NCI-H2107 treated with DMSO at 0.1 percent for 48 hours (cell line): ENCODE measurements at regions not wholly inside any gene's neighbourhood (a gene's known extent, or its start where the extent isn't known, plus 50 kb on each side); places are given as distances from the start of the nearest gene placed in this dataset.
"Not testable (repeated sequence)": the region's sequence is repeated elsewhere in the genome, so short reads cannot be mapped to it uniquely, and the experiment has no call there.

Experiments
- DNase-seq: peaks from one replicate; lab custom pipeline; 2025; ENCODE audit not compliant: unreplicated experiment; lab: John Stamatoyannopoulos, UW

DNA sequence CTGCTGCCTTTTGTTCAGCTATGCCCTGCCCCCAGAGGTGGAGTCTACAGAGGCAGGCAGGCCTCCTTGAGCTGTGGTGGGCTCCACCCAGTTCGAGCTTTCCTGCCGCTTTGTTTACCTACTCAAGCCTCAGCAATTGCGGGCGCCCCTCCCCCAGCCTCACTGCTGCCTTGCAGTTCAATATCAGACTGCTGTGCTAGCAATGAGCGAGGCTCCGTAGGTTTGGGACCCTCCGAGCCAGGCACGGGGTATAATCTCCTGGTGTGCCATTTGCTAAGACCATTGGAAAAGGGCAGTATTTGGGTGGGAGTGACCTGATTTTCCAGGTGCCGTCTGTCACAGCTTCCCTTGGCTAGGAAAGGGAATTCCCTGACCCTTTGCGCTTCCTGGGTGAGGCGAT is 51.9 kb downstream of the DIPK2A start:
- not testable (repeated sequence) for DNase-seq

DNA sequence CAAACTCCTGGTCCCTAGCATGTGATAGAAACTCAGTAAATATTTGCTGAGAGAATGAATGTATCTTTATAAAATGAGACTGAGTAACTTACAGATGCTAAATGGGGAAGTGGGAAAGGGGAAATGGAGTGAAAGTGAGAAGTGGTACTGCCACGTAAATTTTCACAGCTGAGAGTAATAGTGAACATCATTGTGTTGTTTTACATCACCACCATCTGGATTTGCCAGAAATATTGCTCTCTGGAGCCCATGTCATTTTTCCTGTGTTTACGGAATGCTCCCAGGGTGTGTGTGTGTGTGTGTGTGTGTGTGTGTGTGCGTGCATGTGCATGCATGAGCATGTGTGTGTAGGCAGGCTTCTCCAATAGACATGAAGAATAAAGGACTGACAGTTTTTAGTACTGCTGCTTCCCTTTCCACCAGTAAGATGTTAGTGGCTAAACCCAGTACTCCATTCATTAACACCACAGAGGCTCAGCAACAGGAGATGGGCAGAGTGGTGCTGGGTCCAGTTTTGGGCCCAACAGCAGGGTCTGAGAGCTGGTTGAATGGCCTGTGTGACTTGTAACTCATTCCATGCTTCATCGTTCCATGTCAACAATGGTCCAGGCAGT is 57.3 kb downstream of the DIPK2A start:
- no peak for DNase-seq

DNA sequence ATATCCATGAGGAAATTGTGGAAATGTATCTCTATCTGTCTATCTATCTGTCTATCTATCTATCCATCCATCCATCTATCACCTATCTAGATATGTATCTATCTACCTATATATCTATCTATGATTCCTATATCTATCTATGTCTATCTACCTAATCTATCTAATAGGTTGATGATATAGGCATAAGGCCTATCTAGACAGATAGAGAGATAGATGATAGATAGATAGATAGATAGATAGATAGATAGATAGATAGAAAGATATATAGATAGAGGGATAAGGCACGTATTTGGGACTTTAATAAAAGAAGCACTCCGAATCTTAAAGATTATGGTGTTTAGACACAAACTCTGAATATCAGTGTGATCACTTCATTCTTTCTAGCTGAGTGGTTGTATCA is 58.1 kb downstream of the DIPK2A start:
- no peak for DNase-seq

DNA sequence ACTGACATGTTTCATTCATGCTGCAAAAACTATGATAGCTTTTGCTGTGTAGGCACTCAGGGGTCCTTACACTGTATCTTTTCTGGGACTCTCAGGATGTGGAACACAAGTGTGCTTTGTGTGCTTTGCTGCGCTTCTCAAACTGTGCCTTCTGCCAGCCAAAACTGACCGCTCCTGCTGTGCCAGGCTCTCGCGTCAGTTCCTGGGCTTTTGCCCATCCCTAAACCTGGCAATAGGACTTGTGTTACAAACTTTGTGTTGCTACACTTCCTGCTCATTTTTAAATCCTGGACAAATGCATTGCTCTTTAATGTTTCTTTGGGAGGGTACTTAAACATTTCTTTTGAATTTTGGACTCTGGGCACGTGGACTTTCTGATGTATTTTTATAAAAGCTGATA is 60.3 kb downstream of the DIPK2A start:
- no peak for DNase-seq

DNA sequence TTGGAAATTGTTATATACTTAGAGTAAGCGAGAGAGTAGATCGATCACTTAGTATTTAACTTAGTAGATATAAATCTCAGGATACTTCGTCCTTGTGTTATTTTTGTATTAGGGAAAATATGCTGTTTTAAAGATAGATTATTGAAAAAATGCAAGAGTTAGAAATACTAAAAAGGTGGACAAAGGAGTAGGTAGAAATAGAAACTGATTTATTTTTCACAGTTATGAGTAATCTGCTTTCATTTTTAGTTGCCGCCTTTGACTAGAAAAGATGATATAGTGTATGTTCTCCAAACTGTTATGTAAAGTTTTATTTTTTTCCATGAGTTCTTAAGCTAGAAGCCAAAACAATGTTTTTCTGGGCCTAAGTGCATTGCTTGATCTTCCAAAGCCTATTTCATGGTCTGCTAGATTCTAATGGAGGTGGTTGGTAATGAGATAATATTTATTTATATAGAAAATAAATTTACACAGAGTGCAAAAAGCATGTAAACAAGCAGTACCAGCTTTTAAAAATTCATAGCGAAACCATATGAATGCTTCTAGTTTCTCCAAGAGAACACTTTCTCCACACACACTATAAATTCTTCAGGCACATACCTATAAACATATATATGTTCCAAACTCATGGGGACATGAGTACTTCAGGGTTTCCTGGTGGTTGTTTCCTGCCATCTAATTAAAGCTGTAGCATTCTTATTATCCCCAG is 61.1 kb downstream of the DIPK2A start:
- DNase-seq: no peak

DNA sequence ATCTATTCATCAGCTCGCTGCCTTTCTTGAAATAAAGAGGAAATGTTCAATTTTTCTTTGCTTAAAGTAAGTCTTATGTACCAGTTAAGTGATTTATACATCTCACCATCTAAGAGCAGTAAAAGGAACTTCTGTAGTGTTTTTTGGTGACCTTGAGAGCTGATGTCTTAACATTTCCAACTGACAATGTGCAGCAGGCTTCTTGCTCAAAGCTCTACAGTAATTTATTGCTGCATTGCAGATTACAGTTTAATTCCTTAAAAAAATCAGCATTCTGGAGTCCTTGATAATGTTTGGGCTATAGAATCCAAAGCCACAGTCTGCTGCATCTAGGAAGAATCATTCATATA is 61.6 kb downstream of the DIPK2A start:
- DNase-seq: no peak

DNA sequence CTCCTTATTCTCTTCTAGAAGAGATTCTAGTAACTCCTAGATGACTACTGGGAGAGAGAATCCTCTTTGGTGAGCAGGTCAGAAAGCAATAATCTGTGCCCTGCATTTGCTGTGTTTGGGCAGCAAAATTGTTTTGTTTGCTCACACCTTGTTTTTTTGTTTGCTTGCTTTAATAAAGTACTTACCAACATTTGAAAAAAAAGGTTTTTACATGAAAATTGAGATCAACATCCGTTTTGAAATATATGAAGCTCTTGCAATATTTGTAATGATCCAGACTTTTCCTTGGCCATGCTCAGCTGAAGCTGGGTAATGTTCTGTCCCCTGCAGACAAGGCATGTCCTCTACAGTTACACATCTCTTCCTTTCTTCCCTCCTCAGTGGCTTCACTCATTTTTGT is 62.2 kb downstream of the DIPK2A start:
- no peak for DNase-seq

DNA sequence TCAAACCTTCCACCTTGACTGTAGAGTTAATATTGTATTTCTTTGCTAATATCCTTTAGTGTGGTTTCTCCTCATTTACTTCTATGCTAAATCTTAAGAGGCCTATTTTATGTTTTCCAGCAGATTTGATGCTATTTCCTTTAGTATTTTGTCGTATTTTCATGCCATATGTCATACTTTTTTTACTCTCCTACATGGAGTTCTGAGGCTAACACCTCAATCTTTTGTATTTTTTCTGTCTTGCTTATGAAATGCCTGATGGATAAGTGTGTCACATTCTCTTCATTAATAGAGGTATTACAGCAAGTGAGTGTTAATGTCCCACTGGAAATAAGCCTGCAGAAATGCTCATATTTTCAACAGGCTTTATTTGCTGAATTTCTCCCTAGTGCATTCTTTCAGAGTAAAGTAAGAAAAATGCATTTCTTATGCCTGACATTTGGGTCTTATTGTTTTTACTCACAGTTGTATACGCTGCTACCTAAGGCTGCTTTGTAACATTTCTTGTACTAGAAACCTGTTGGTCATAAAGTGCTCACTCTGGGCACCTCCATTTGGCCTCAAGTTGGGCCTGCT is 63.2 kb downstream of the DIPK2A start:
- DNase-seq: no peak

DNA sequence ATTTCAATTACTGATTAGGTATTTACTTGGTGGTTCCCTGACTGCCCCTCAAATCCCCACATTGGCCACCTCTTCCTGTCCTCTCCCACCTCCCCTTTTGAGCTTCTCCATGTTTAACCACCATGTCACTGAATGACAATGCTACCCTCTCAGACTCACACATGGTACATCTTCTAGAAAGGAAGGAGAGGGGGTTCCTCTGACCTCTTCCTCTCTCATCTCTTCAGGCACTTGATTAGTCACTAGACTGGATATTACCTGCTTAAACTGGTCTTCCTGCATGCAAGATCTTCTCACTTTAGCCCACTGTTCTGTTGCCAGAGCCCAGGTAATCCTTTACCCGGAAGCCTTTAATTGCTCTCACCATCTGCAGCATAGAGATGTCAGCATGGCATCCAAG is 64.9 kb downstream of the DIPK2A start:
- no peak for DNase-seq

DNA sequence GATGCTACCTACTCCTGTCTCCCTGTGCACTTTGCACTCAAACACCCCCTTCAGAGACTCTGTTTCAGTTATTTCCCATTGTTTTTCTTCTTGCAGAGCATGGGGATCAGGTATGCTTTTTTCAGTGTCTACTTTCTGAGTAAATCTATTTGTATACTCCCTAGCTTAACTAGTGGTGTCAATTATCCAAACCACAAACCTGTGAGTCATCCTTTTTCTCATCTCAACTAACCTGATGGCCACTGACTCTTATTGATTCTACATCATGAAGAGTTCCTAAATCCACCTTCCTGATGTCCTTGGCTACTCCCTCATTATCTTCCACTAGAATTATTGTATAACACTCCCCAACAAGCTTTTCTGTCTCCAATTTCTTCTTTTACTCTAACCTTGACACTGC is 68.0 kb downstream of the DIPK2A start:
- peak; percentile 25 for DNase-seq

DNA sequence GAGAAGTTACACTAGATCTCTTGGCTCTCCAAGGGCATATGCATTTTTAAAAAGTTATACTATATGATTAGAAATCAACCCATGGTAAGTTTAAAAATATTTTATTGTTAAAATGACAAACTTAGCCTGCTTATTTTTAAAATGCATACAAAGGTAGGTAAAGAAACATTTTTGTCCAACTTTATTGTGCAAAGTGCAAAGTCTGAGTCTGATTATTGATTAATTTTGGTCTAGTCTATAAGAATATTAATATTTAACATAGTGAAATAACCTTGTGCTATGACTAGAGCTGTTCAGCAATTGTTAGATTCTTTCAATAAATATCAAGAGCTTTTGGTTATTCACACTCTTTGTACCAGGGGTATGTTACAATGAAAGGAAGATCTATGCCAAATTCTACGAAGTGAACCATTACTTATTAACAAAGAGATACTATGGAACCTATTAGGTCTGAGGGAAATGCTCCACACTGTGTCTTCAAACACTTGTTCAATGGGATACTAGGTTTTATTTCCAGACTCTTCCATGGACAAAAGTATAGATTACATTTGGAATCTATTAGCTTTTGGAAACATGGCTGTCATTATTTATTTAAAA is 70.4 kb downstream of the DIPK2A start:
- DNase-seq: no peak

DNA sequence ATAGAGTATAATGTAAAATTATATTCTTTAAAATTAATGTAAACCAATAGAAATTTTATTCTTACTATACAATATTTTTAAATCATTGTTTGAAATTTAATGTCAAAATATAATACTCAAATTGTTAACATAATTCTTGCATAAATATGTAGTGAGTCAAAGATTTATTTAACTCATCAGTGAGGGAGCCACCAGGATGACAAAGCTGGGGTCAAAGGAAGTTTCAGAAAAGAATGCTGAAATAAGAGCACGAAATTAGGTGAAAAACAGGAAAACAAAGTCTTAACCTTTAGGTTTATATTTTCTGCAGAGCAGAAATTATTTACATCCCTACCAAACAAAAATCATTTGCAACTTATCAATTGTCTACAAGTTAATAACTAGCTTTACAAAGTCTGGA is 74.1 kb downstream of the DIPK2A start:
- no peak for DNase-seq

DNA sequence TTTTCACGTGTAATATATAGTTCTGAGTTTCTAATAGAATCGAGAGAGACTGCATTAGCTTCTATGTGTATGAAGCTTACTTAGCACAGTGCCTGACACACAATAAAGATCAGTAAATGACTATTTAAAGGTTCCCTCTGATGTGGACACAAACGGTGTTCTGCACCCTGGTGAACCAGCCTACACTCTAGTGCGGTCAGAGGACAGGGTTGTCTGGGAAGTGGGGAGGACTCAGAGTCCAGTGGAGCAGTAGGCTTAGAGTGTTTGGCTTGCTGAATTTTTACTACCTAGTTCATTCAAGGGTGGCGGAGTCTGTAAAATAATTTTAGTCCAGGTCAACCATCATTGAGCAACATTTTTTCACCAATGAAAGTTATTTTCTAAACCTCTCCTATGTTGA is 77.8 kb downstream of the DIPK2A start:
- DNase-seq: no peak

DNA sequence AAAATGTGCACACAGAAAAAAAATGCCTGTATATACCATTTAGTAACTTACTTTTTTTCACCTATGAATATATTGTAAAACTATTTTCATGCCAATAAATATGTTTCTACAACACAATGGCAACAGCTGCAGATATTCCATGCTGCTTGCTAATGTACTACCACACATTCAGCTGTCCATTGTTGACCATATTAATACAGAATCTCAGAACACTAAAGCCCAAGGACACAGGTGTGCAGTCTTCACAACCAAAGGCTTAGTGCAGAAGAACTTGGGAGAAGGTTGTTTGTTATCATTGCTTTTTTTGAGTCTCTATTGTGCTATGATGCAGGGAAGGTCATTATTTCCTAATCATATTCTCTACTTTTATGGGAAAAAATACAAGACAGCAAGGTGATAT is 79.6 kb downstream of the DIPK2A start:
- no peak for DNase-seq

DNA sequence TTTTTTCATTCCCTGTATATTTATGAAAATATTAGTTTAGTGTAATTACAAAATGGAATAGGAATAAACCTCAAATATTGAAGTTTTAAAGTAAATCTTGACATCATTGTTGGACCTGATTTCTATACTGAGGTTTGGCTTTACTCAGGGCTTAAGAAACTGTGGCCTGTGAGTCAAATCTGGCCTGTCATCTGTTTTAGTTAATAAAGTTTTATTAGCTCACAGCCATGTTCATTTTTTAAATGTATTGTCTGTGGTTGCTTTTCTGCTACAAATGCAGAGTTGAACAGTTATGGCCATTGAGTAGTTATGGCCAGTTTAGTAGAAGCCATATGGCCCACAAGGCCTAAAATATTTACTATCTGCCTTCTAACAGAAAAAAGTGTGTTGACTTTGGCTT is 80.7 kb downstream of the DIPK2A start:
- DNase-seq: no peak

DNA sequence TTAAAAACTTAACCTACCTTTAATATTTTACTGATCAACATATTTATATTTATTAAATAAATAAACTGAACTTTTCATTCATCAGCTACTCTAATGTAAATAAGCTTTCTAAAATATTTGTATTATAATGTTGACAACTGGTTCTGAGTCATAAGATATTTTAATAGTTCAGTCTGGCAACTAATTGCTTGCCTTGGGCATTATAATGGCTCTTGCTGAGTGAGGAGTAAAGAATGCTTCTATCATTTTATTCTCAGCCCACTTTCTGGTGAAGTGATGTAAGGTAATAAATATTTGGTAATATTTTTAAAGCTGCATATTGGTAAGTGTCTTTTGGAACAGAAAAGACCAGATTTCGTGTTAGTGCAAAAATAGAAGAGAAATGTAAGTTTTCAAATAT is 81.5 kb downstream of the DIPK2A start:
- no peak for DNase-seq

DNA sequence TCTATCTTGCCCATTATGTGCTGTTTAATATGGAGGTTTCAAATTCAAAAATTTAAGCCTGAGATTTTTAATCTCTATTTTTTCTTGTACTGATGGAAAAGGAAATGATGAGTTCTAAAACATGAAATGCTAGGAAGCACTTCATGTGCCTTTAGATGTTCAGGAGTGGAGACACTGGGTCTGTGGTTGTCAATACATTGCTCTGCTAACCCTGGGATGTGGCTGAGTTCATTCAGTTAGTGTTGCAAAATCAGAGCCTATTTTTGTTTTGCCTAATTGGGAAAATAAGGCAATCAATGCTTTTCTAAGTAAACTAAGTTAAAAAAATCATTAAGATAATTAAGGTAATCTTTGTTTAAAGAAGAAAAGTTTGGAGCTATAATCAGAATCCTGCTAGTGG is 83.1 kb downstream of the DIPK2A start:
- DNase-seq: no peak

DNA sequence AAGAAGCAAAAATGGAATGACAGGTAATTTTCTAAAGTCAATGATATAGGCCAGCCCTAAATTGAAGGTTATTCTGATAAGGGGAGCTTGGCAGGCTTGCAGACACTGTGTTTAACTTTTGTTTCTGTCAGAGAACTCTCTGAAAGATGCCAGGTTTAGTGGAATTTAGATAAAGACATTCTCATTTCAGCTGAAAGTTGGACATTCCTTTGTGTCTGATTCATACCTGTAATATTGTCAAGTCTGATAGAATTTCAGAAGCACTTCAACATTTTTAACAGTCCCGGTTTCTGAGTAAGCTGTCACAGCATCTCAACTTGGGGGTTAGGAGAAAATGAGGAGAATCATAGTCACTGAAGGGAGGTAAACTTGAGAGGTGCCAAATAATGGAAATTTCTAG is 84.0 kb downstream of the DIPK2A start:
- DNase-seq: no peak

DNA sequence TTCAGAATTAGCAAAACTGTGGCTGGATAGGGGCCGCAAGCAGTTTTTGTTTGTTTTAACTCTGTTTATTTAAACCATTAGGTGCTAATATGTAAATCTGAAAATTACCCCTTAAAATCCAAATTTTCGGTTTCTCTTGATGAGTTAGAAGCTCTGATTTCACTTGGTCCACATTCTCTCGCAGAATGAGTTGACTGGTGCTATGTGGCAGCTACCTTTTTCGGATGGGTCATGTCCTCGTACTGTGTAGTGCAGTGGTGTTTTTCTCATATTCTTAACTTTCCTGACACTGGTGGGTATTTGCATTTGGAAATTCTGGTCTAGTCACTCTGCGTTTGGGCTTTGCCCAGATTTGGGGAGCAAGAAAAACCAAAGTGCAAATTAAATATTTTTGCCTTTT is 87.1 kb downstream of the DIPK2A start:
- DNase-seq: no peak

DNA sequence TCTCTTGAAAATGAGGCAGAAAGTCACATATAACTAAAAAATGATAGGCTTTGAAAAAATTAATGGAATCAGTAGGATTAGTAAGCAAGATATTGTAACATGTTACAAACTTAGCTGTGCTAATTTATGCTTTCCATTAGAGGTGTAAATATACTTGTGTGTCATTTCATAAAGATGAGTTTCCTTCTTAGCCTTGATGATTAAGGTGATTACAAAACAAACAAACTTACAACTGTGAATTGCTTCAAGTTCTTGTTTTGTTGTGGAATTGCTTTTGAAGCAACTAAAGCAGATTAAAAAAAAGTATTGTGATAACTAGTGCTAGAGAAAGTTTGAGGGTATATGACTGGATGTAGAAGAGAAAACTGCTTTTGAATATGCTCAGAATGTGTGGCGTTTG is 87.9 kb downstream of the DIPK2A start:
- DNase-seq: no peak

DNA sequence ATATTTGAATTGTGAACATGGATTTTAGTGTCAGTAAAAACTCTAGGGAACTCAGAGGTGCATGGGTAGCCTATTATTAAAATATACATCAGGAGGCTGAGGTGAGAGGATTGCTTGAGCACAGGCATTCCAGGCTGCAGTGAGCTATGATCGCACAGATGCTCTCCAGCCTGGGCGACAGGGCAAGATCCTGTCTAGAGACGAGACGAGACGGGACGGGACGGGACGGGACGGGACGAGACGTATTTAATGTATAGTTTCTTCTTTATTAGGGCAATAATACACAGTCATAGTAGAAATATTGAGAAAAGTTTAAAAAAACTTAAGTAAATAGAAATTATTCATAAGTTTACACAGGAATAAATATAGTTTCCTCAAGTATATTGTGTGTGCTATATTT is 89.3 kb downstream of the DIPK2A start:
- DNase-seq: no peak

DNA sequence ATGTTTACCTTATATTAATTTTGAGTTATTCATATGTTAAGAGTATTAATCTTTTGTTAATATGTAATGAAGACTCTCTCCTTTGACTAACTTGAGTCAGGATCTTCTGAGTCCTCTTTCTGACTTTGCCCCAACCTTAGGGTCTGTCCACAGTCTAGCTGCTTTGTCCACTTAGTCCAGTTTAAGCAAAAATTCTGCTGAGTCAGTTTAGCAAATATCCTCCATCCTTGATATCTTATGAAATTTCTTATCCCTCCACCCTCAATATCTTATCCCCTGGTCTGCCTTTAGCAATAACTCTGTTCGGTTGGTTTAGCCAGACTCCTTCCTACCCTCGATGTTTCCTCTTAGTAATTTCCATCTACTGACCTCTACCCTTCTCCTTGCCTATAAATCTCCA is 91.7 kb downstream of the DIPK2A start:
- DNase-seq: no peak

DNA sequence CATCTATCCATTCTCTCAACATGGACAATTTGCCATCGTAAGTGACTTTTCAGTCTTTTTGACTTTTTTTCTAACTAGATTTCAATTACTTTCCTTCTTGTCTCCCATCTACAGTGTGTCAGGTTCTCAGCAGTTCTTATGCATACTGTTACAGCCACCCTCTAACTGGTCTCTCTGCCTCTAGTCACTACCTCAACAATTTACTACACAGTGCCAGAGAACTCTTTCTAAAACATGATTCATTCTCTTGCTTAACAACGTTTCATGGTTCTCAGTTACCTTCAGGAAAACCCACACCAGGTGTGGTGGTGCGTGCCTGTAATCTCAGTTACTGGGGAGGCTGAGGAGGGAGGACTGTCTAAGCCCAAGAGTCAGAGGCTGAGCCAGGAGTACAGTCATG is 95.4 kb downstream of the DIPK2A start:
- DNase-seq: no peak
